Sigmoid colon (tissue), 6 donors: ENCODE measurements at regions not wholly inside any gene's neighbourhood (a gene's known extent, or its start where the extent isn't known, plus 50 kb on each side); places are given as distances from the start of the nearest gene placed in this dataset.

Source experiments
- DNase-seq: peaks from one replicate; pipeline ENCODE4 v3.0.0-alpha.2; 2019
- H3K27ac ChIP-seq, 4 donors: fragments of 200-600 bp; sonication (generic); one replicate each; pipeline ENCODE4 v1.5.1; 2016 to 2019; ENCODE audit warnings: mild to moderate bottlenecking in 1 of 4
- H3K27me3 ChIP-seq, 3 donors: fragments of 200-600 bp; sonication (generic); one replicate each; pipeline ENCODE4 v1.5.1; 2019; ENCODE audit warnings: mild to moderate bottlenecking in 1 of 3
- H3K36me3 ChIP-seq, 4 donors: fragments of 200-600 bp; sonication (generic); one replicate each; pipeline ENCODE4 v1.5.1; 2016 to 2019
- H3K4me1 ChIP-seq, 4 donors: fragments of 200-600 bp; sonication (generic); one replicate each; pipeline ENCODE4 v1.5.1; 2017 to 2019
- H3K4me3 ChIP-seq, 4 donors: fragments of 200-600 bp; sonication (generic); one replicate each; pipeline ENCODE4 v1.5.1; 2017 to 2019; ENCODE audit warnings: mild to moderate bottlenecking in 2 of 4, moderate library complexity in 1 of 4
- H3K9me3 ChIP-seq, 4 donors: fragments of 200-600 bp in 3 of 4; sonication (generic) in 3 of 4; one replicate each; pipeline versions ENCODE4 v1.5.1 to v1.6.1; 2013 to 2019
- EP300 ChIP-seq, 4 donors: sonication (generic); formaldehyde crosslinking; IDR thresholded peaks; one replicate each; pipeline ENCODE4 v1.6.1; 2017; ENCODE audit warnings: antibody characterized with exemption in 4 of 4
- POLR2A ChIP-seq, 2 donors: fragments of 450-650 bp; IDR thresholded peaks; one replicate each; pipeline ENCODE4 v1.6.1; 2016; ENCODE audit warnings: antibody characterized with exemption in 2 of 2, mild to moderate bottlenecking in 2 of 2, moderate library complexity in 2 of 2
- POLR2AphosphoS5 ChIP-seq, 4 donors: sonication (generic); formaldehyde crosslinking; IDR thresholded peaks; one replicate each; pipeline ENCODE4 v1.6.1; 2017; ENCODE audit warnings: antibody characterized with exemption in 4 of 4
- WGBS, 2 donors: extraction: QIAGEN DNeasy Blood & Tissue Kit; methylation state at CpG; one replicate each; pipeline ENCODE4 v1.1.7; 2013; 5-methylcytosine and 5-hydroxymethylcytosine counted together
- intact Hi-C: fragments of 100-400 bp; cut with DNase I; formaldehyde crosslinking; loops from one replicate; pipeline ENCODE4 v1.15.1; 2023
- TF ChIP-seq, protein P1 (sequence below), 4 experiments: fragments of 450-650 bp in 3 of 4; fragments of 200-600 bp in 1 of 4; IDR thresholded peaks; one replicate each; pipeline ENCODE4 v1.5.1; 2016 to 2019; ENCODE audit warnings: antibody characterized with exemption in 4 of 4, mild to moderate bottlenecking in 3 of 4, moderate library complexity in 2 of 4
- donor health status: healthy with polysubstance abuse.
- donor health status: healthy.

GRCh38 chr21:14858311-14858710 lies 206.5 kb downstream of the NRIP1 start:
- DNase-seq, result no peak
- Histone ChIP-seq H3K27ac (no peak overlapping the region), H3K4me1 (no peaks in the 10 kb centered on the region), H3K27me3 (no peaks in the 10 kb centered on the region), H3K36me3 (no peaks in the 10 kb centered on the region), H3K4me3 (no peak overlapping the region), H3K9me3 (no peaks in the 10 kb centered on the region)
- 90 to 92% methylated on average over 2 of the region's 2 CpGs for WGBS, 2 donors
- intact Hi-C loops, result no loop called here
- TF ChIP-seq, protein P1, sequence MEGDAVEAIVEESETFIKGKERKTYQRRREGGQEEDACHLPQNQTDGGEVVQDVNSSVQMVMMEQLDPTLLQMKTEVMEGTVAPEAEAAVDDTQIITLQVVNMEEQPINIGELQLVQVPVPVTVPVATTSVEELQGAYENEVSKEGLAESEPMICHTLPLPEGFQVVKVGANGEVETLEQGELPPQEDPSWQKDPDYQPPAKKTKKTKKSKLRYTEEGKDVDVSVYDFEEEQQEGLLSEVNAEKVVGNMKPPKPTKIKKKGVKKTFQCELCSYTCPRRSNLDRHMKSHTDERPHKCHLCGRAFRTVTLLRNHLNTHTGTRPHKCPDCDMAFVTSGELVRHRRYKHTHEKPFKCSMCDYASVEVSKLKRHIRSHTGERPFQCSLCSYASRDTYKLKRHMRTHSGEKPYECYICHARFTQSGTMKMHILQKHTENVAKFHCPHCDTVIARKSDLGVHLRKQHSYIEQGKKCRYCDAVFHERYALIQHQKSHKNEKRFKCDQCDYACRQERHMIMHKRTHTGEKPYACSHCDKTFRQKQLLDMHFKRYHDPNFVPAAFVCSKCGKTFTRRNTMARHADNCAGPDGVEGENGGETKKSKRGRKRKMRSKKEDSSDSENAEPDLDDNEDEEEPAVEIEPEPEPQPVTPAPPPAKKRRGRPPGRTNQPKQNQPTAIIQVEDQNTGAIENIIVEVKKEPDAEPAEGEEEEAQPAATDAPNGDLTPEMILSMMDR (IDR thresholded peaks at IDR 0.05), result no peak
- TF ChIP-seq POLR2AphosphoS5 (IDR thresholded peaks at IDR 0.05) (no peak), EP300 (IDR thresholded peaks at IDR 0.05) (no peak), POLR2A (IDR thresholded peaks at IDR 0.05) (no peak)

DNA sequence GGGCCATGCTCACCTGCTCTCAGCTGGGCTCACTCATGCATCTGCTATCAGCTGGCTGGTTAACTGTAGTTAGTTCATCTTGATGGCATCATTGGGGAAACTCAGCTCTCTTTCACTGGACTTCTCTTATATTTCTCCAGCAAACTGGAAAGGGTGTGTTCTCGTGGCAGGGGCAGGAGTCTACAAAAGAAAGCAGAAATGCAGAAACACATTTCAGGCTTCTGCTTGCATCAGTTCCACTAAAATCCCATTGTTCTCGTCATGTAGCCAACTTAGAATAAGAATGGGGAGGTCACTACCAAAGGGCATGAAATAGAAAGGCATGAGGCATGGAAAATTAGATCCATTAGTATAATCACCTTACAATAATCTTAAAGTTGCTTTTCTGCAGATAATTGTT lies 207.3 kb downstream of the NRIP1 start:
- intact Hi-C loops, result no loop called here
- Histone ChIP-seq H3K27me3 (no peaks in the 10 kb centered on the region), H3K9me3 (no peaks in the 10 kb centered on the region), H3K4me3 (no peak overlapping the region), H3K36me3 (no peaks in the 10 kb centered on the region), H3K27ac (no peak overlapping the region), H3K4me1 (no peaks in the 10 kb centered on the region)
- TF ChIP-seq EP300 (IDR thresholded peaks at IDR 0.05) (no peak), POLR2A (IDR thresholded peaks at IDR 0.05) (no peak), POLR2AphosphoS5 (IDR thresholded peaks at IDR 0.05) (no peak)
- TF ChIP-seq, protein P1 (IDR thresholded peaks at IDR 0.05), result no peak
- WGBS, 2 donors, result 78 to 91% methylated on average over 2 of the region's 2 CpGs
- DNase-seq, result no peak

GRCh38 chr21:14850394-14850793 lies 214.4 kb downstream of the NRIP1 start:
- intact Hi-C loops, result no loop called here
- Histone ChIP-seq H3K27ac (no peak overlapping the region), H3K27me3 (no peaks in the 10 kb centered on the region), H3K36me3 (no peaks in the 10 kb centered on the region), H3K4me1 (no peaks in the 10 kb centered on the region), H3K4me3 (no peak overlapping the region), H3K9me3 (peaks cover 0 to 2% (median 0%) of the 10 kb centered on the region in 4 donors)
- TF ChIP-seq, protein P1 (IDR thresholded peaks at IDR 0.05), result no peak
- TF ChIP-seq POLR2A (IDR thresholded peaks at IDR 0.05) (no peak), POLR2AphosphoS5 (IDR thresholded peaks at IDR 0.05) (no peak), EP300 (IDR thresholded peaks at IDR 0.05) (no peak)
- DNase-seq, result no peak

GRCh38 chr21:14846621-14847020 lies 218.2 kb downstream of the NRIP1 start:
- no peaks in the 10 kb centered on the region for H3K4me1 ChIP-seq
- DNase-seq, result no peak
- H3K36me3 ChIP-seq, result no peaks in the 10 kb centered on the region
- no peaks in the 10 kb centered on the region for H3K27me3 ChIP-seq
- H3K9me3 ChIP-seq, result peaks cover 0 to 2% (median 0%) of the 10 kb centered on the region in 4 donors
- H3K4me3 ChIP-seq, result no peak overlapping the region
- no peak overlapping the region for H3K27ac ChIP-seq
- TF ChIP-seq POLR2AphosphoS5 (IDR thresholded peaks at IDR 0.05) (no peak), POLR2A (IDR thresholded peaks at IDR 0.05) (no peak), EP300 (IDR thresholded peaks at IDR 0.05) (no peak)
- TF ChIP-seq, protein P1 (IDR thresholded peaks at IDR 0.05), result no peak
- intact Hi-C loops, result no loop called here

- Histone ChIP-seq H3K36me3 (no peaks in the 10 kb centered on the region), H3K4me3 (no peak overlapping the region)
Measured at GRCh38 chr21:14844001-14844400, 220.8 kb downstream of the NRIP1 start.

More at GRCh38 chr21:14844001-14844400, 220.8 kb downstream of the NRIP1 start:
- H3K9me3 ChIP-seq, result peaks cover 0 to 2% (median 0%) of the 10 kb centered on the region in 4 donors
- intact Hi-C loops, result no loop called here
- H3K27me3 ChIP-seq, result no peaks in the 10 kb centered on the region
- TF ChIP-seq, protein P1 (IDR thresholded peaks at IDR 0.05), result no peak
- TF ChIP-seq POLR2A (IDR thresholded peaks at IDR 0.05) (no peak), POLR2AphosphoS5 (IDR thresholded peaks at IDR 0.05) (no peak), EP300 (IDR thresholded peaks at IDR 0.05) (no peak)
- DNase-seq, result no peak
- no peak overlapping the region for H3K27ac ChIP-seq
- no peaks in the 10 kb centered on the region for H3K4me1 ChIP-seq
